DMS53 (cell line): ENCODE measurements at regions not wholly inside any gene's neighbourhood (a gene's known extent, or its start where the extent isn't known, plus 50 kb on each side); places are given as distances from the start of the nearest gene placed in this dataset.

ENCODE experiments used
- DNase-seq: peaks from one replicate; lab custom pipeline; 2025; lab: John Stamatoyannopoulos, UW

GRCh38 chr1:114224196-114224907, 70.7 kb upstream of the SYT6 start:
- DNase-seq, result no peak

GRCh38 chr1:114222920-114223319, 69.3 kb upstream of the SYT6 start:
- DNase-seq, result no peak

GRCh38 chr1:114219172-114219868, 65.7 kb upstream of the SYT6 start:
- DNase-seq, result peak; percentile 28

- DNase-seq, result no peak
Observed at GRCh38 chr1:114218361-114219171, 64.9 kb upstream of the SYT6 start.

GRCh38 chr1:114216431-114217173, 62.9 kb upstream of the SYT6 start:
- no peak for DNase-seq

GRCh38 chr1:114215436-114215835, 61.8 kb upstream of the SYT6 start:
- DNase-seq, result no peak

GRCh38 chr1:114214016-114214415, 60.3 kb upstream of the SYT6 start:
- no peak for DNase-seq

- DNase-seq, result no peak
Observed at GRCh38 chr1:114209971-114210370, 56.3 kb upstream of the SYT6 start.

GRCh38 chr1:114208714-114209113, 55.0 kb upstream of the SYT6 start:
- peak; percentile 58 for DNase-seq

- DNase-seq, result peak; percentile 33
Observed at GRCh38 chr1:114208106-114208505, 54.4 kb upstream of the SYT6 start.

- DNase-seq, result no peak
Observed at GRCh38 chr1:114207635-114208034, 54.0 kb upstream of the SYT6 start.

GRCh38 chr1:114206392-114206791, 52.7 kb upstream of the SYT6 start:
- no peak for DNase-seq

- no peak for DNase-seq
Observed at GRCh38 chr1:114203595-114204128, 50.0 kb upstream of the SYT6 start.
